Muscle of leg (tissue), 2 donors: ENCODE measurements at regions not wholly inside any gene's neighbourhood (a gene's known extent, or its start where the extent isn't known, plus 50 kb on each side); places are given as distances from the start of the nearest gene placed in this dataset.

Experiments
- DNase-seq: peaks from one replicate; pipeline ENCODE4 v3.0.0; 2013
- H3K27ac ChIP-seq: one replicate; pipeline ENCODE4 v1.5.1; 2013; ENCODE audit warnings: mild to moderate bottlenecking, low read length, control low read depth
- H3K27me3 ChIP-seq: one replicate; pipeline ENCODE4 v1.6.1; 2013; ENCODE audit warnings: low read length; ENCODE audit not compliant: control insufficient read depth, insufficient read depth
- H3K36me3 ChIP-seq: one replicate; pipeline ENCODE4 v1.6.1; 2013; ENCODE audit warnings: low read length; ENCODE audit not compliant: control insufficient read depth, insufficient read depth
- H3K4me1 ChIP-seq: one replicate; pipeline ENCODE4 v1.6.1; 2013; ENCODE audit warnings: low read length; ENCODE audit not compliant: control insufficient read depth, insufficient read depth
- H3K4me3 ChIP-seq: one replicate; pipeline ENCODE4 v1.5.1; 2013; ENCODE audit warnings: low read length, control low read depth
- H3K9me3 ChIP-seq: replicated peaks from 2 replicates; pipeline ENCODE4 v1.6.1; 2013; ENCODE audit warnings: low read depth, low read length; ENCODE audit not compliant: control insufficient read depth

GRCh38 chr1:107003972-107004371 is 52.5 kb upstream of the PRMT6 start:
- DNase-seq = no peak
- no peaks in the 10 kb centered on the region for H3K36me3 ChIP-seq

GRCh38 chr1:107004421-107004820 is 52.1 kb upstream of the PRMT6 start:
- no peak for DNase-seq
- Histone ChIP-seq H3K4me1 (peaks cover 2% of the 10 kb centered on the region), H3K4me3 (no peak overlapping the region), H3K27ac (no peak overlapping the region), H3K9me3 (no peaks in the 10 kb centered on the region), H3K27me3 (no peaks in the 10 kb centered on the region), H3K36me3 (no peaks in the 10 kb centered on the region)

More at GRCh38 chr1:107003972-107004371, 52.5 kb upstream of the PRMT6 start:
- no peaks in the 10 kb centered on the region for H3K4me1 ChIP-seq
- H3K9me3 ChIP-seq = no peaks in the 10 kb centered on the region
- no peaks in the 10 kb centered on the region for H3K27me3 ChIP-seq
- no peak overlapping the region for H3K27ac ChIP-seq
- no peak overlapping the region for H3K4me3 ChIP-seq
